Gastrocnemius medialis (tissue), 4 donors: ENCODE measurements at regions not wholly inside any gene's neighbourhood (a gene's known extent, or its start where the extent isn't known, plus 50 kb on each side); places are given as distances from the start of the nearest gene placed in this dataset.

Experiments
- ATAC-seq, 2 donors: fragments of 150-250 bp; one replicate each; pipeline ENCODE4 v1.9.1; 2016
- DNase-seq, 2 donors: peaks; one replicate each; pipeline ENCODE4 v3.0.0-alpha.2; 2019
- H3K27ac ChIP-seq, 4 donors: fragments of 200-600 bp; sonication (generic); 1 replicate in 1 of 4; 2 replicates in 3 of 4; pipeline ENCODE4 v1.5.1; 2016 to 2018; ENCODE audit warnings: mild to moderate bottlenecking in 2 of 4, moderate library complexity in 1 of 4
- H3K27me3 ChIP-seq, 3 donors: fragments of 200-600 bp; sonication (generic) in 2 of 3; 1 replicate in 1 of 3; 2 replicates in 2 of 3; pipeline versions ENCODE4 v1.5.1 to v1.6.0; 2016 to 2019; ENCODE audit warnings: mild to moderate bottlenecking in 1 of 3, moderate library complexity in 1 of 3
- H3K36me3 ChIP-seq, 2 donors: fragments of 200-600 bp; sonication (generic) in 1 of 2; one replicate each; pipeline ENCODE4 v1.5.1; 2017 to 2018
- H3K4me1 ChIP-seq, 2 donors: fragments of 200-600 bp; sonication (generic) in 1 of 2; one replicate each; pipeline ENCODE4 v1.5.1; 2016 to 2017; ENCODE audit warnings: mild to moderate bottlenecking in 2 of 2
- H3K4me3 ChIP-seq, 4 donors: fragments of 200-600 bp; sonication (generic) in 3 of 4; 1 replicate in 1 of 4; 2 replicates in 3 of 4; pipeline ENCODE4 v1.5.1; 2016 to 2019; ENCODE audit warnings: mild to moderate bottlenecking in 2 of 4
- H3K9me3 ChIP-seq, 3 donors: fragments of 200-600 bp; sonication (generic) in 2 of 3; 1 replicate in 1 of 3; 2 replicates in 2 of 3; pipeline ENCODE4 v1.5.1; 2016 to 2019
- POLR2A ChIP-seq, 2 donors: fragments of 450-650 bp; IDR thresholded peaks; one replicate each; pipeline ENCODE4 v1.6.1; 2017; ENCODE audit warnings: antibody characterized with exemption in 2 of 2, mild to moderate bottlenecking in 2 of 2, moderate library complexity in 2 of 2
- in situ Hi-C, 4 donors: fragments of 200-750 bp; cut with MboI; loops; one replicate each; pipeline versions ENCODE4 v1.15.0 to v1.8.0; 2017; ENCODE audit warnings: low sequenced_read_pairs in 4 of 4
- intact Hi-C: fragments of 100-400 bp; cut with DNase I; formaldehyde crosslinking; loops from one replicate; pipeline ENCODE4 v1.15.1; 2023; ENCODE audit warnings: low total_unique reads
- TF ChIP-seq, protein P1 (sequence below), 5 experiments: fragments of 450-650 bp in 3 of 5; fragments of 200-600 bp in 2 of 5; sonication (generic) in 2 of 5; IDR thresholded peaks in 4 of 5; conservative IDR thresholded peaks in 1 of 5; 1 replicate in 4 of 5; 2 replicates in 1 of 5; pipeline ENCODE4 v1.5.1; 2016 to 2019; ENCODE audit warnings: antibody characterized with exemption in 5 of 5, mild to moderate bottlenecking in 3 of 5, moderate library complexity in 3 of 5

DNA sequence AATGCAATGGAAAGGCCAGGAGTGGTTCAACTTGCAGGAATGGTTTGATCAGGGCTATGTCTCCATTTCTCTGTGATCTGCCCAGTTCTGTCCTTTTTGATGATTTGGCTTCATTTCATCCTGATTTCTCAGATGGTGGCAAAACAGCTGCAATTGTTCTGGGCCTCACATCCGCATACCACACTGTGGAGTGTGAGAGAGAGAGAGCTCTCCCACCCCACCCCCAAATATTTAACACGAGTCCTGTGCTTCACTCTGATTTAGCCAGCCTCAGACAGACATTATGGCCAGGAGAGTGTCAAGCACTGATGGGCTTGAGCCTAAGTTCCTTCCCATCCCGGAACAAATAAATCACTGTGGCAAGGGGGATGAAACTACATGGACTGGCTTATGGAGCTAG is 284.6 kb downstream of the CDC5L start:
- no peaks in the 10 kb centered on the region for H3K9me3 ChIP-seq
- intact Hi-C loops (no loop called here), in situ Hi-C loops (loop anchor here in 3 of 4 donors (25.0 kb wide), 3 partner anchors 740 to 1240 kb away; no protein-coding TSS in a partner anchor)
- no peaks in the 10 kb centered on the region for H3K27me3 ChIP-seq
- H3K4me1 ChIP-seq = no peaks in the 10 kb centered on the region
- no peak overlapping the region for H3K4me3 ChIP-seq
- no peak overlapping the region for H3K27ac ChIP-seq
- no peak for TF ChIP-seq POLR2A (IDR thresholded peaks at IDR 0.05)
- TF ChIP-seq, protein P1, sequence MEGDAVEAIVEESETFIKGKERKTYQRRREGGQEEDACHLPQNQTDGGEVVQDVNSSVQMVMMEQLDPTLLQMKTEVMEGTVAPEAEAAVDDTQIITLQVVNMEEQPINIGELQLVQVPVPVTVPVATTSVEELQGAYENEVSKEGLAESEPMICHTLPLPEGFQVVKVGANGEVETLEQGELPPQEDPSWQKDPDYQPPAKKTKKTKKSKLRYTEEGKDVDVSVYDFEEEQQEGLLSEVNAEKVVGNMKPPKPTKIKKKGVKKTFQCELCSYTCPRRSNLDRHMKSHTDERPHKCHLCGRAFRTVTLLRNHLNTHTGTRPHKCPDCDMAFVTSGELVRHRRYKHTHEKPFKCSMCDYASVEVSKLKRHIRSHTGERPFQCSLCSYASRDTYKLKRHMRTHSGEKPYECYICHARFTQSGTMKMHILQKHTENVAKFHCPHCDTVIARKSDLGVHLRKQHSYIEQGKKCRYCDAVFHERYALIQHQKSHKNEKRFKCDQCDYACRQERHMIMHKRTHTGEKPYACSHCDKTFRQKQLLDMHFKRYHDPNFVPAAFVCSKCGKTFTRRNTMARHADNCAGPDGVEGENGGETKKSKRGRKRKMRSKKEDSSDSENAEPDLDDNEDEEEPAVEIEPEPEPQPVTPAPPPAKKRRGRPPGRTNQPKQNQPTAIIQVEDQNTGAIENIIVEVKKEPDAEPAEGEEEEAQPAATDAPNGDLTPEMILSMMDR (IDR thresholded peaks at IDR 0.05 in 4 of 5, conservative IDR thresholded peaks at IDR 0.05 in 1 of 5) = no peak
- no peaks in the 10 kb centered on the region for H3K36me3 ChIP-seq
- ATAC-seq (no peak), DNase-seq (no peak)

- Histone ChIP-seq H3K4me3 (no peak overlapping the region), H3K4me1 (no peaks in the 10 kb centered on the region), H3K36me3 (no peaks in the 10 kb centered on the region), H3K27ac (no peak overlapping the region), H3K27me3 (no peaks in the 10 kb centered on the region), H3K9me3 (no peaks in the 10 kb centered on the region)
- TF ChIP-seq, protein P1 (IDR thresholded peaks at IDR 0.05 in 4 of 5, conservative IDR thresholded peaks at IDR 0.05 in 1 of 5) = no peak
- TF ChIP-seq POLR2A (IDR thresholded peaks at IDR 0.05) = no peak
- in situ Hi-C loops (loop anchor here in 3 of 4 donors (25.0 kb wide), 3 partner anchors 739 to 1239 kb away; no protein-coding TSS in a partner anchor), intact Hi-C loops (no loop called here)
- DNase-seq (no peak), ATAC-seq (peak in 1 of 2 donors; percentile 37)
These were observed 285.3 kb downstream of the CDC5L start for GRCh38 chr6:44672841-44673240.

GRCh38 chr6:44674226-44675155 is 287.0 kb downstream of the CDC5L start:
- in situ Hi-C loops (loop anchor here in 3 of 4 donors (25.0 kb wide), 3 partner anchors 738 to 1238 kb away; no protein-coding TSS in a partner anchor), intact Hi-C loops (no loop called here)
- Histone ChIP-seq H3K27me3 (no peaks in the 10 kb centered on the region), H3K9me3 (no peaks in the 10 kb centered on the region), H3K27ac (no peak overlapping the region), H3K4me1 (no peaks in the 10 kb centered on the region), H3K36me3 (no peaks in the 10 kb centered on the region), H3K4me3 (no peak overlapping the region)
- DNase-seq (no peak), ATAC-seq (no peak)
- no peak for TF ChIP-seq POLR2A (IDR thresholded peaks at IDR 0.05)
- TF ChIP-seq, protein P1 (IDR thresholded peaks at IDR 0.05 in 4 of 5, conservative IDR thresholded peaks at IDR 0.05 in 1 of 5) = no peak

- no peak overlapping the region for H3K27ac ChIP-seq
- in situ Hi-C loops = no loop called here
- H3K4me3 ChIP-seq = no peak overlapping the region
- no peaks in the 10 kb centered on the region for H3K9me3 ChIP-seq
- no peaks in the 10 kb centered on the region for H3K27me3 ChIP-seq
- no peak for ATAC-seq
- no peak for DNase-seq
- H3K36me3 ChIP-seq = no peaks in the 10 kb centered on the region
- no peak for TF ChIP-seq POLR2A (IDR thresholded peaks at IDR 0.05)
- TF ChIP-seq, protein P1 (IDR thresholded peaks at IDR 0.05 in 4 of 5, conservative IDR thresholded peaks at IDR 0.05 in 1 of 5) = no peak
- intact Hi-C loops = no loop called here
- H3K4me1 ChIP-seq = no peaks in the 10 kb centered on the region
These were observed 287.9 kb downstream of the CDC5L start for GRCh38 chr6:44675449-44675848.
